SKM-1 treated with dmso at 0.1 percent for 144 hours (cell line): ENCODE measurements at regions not wholly inside any gene's neighbourhood (a gene's known extent, or its start where the extent isn't known, plus 50 kb on each side); places are given as distances from the start of the nearest gene placed in this dataset.
"Not testable (repeated sequence)": the region's sequence is repeated elsewhere in the genome, so short reads cannot be mapped to it uniquely, and the experiment has no call there.

Experiments
- DNase-seq: peaks from one replicate; lab custom pipeline; 2025; ENCODE audit not compliant: unreplicated experiment; lab: John Stamatoyannopoulos, UW

DNA sequence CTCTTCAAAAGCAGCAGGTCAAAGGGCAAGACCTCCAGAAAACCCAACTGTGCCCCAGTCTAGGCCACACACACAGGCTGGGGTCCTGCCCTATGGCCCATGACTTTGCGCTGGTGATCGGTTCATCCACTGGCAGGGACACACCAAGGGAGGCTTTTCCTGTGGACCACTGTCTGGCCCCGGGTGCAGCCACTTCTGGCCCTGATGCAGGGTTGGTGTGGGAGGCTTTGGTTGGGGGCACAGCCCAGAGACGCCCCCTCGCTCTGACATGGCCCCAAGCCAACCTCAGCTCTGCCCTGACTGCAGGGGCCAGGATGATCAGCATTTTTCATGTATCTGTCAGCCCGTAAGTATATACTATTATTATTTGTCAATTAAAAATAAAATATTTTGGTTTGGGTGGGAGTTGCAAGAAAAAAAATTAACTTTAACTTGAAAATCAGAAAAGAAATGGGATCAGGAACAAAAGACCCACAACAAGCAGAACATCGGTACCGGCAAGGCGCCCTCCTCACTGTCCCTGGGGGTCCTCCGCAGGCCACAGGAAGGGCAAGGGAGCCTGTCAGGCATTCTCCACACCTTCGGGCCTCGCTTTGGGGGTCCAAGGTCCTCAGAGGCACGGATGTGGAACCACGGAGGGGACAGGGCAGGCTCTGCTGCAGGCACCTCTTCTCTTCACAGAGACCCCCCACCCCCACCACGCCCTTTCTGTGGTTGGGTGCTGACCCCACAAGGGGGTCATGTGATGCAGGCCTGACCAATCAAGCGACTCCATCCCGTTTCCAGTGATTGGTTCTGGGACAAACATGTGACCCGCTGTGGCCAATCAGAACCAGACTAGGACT lies 181.5 kb upstream of the SFSWAP start:
- no peak for DNase-seq

- DNase-seq, result no peak
Measured at GRCh38 chr12:131530041-131530332, 180.9 kb upstream of the SFSWAP start.

DNA sequence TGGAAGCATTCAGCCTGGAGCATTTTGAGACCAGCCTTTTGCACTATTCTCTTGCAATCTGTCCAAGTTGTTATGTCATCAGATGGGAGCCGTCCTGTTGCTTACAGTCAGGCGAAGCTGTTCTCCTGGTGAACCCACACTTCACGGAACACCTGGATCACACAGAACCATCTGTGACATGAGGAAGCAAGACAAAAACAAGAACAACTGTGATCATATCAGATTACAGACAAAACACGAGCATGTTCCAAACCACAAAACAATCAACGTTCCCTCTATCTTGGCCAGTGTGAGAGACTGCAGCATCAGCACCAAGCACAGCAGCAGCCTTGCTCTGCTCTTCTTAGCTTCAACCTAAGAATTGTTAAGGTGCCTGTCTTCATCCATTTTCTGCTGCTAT lies 180.5 kb upstream of the SFSWAP start:
- DNase-seq, result no peak

GRCh38 chr12:131533139-131533538 lies 177.8 kb upstream of the SFSWAP start:
- no peak for DNase-seq

GRCh38 chr12:131535779-131536178 lies 175.1 kb upstream of the SFSWAP start:
- DNase-seq, result no peak

- DNase-seq, result no peak
Measured at GRCh38 chr12:131536337-131536736, 174.6 kb upstream of the SFSWAP start.

- no peak for DNase-seq
Measured at GRCh38 chr12:131536766-131537165, 174.1 kb upstream of the SFSWAP start.

- DNase-seq, result no peak
Measured at GRCh38 chr12:131537267-131537958, 173.5 kb upstream of the SFSWAP start.

- DNase-seq, result no peak
Measured at GRCh38 chr12:131539381-131539780, 171.5 kb upstream of the SFSWAP start.

GRCh38 chr12:131540138-131540623 lies 170.7 kb upstream of the SFSWAP start:
- DNase-seq, result no peak

DNA sequence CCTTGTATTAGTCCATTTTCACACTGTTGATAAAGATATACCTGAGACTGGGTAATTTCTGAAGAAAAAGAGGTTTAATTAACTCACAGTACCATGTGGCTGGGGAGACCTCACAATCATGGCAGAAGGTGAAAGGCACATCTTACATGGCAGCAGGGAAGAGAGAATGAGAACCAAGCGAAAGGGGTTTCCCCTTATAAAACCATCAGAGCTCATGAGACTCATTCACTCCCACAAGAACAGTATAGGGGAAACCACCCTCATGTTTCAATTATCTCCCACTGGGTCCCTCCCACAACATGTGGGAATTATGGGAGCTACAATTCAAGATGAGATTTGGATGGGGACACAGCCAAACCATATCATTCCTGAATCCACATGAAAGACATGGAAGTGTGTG lies 169.4 kb upstream of the SFSWAP start:
- DNase-seq, result not testable (repeated sequence)

GRCh38 chr12:131542351-131542750 lies 168.5 kb upstream of the SFSWAP start:
- no peak for DNase-seq

DNA sequence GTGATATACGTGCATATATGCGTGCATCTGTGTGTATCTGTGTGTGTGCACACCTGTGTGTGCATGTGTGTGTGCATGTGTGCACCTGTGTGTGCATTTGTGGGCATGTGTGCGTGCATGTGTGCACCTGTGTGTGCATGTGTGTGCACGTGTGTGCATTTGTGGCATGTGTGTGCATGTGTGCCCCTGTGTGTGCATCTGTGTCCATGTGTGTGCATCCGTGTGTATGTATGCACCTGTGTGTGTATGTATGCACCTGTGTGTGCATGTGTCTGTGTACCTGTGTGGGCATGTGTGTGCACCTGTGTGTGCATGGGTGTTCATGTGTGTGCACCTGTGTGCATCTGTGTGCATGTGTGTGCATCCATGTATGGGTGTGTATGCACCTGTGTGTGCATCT lies 167.8 kb upstream of the SFSWAP start:
- no peak for DNase-seq

DNA sequence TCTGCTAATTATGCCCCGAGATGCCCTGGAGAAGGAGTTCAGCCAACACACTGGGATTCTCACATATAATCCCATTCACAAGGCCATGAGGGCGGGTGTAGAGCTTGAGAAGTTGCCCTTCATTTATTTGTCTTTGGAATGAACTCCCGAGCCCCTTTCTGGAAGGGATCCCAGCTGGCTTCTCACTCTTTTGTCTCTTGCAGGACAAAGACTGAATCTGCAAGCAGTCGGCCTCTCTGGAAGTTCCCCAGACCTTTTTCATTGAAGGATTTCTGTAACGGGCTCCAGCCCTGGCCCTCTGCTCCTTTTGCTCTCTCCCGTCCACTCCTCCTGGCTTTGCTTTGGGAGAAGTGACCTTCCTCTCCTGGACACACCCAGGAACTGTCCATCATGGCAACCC lies 163.3 kb upstream of the SFSWAP start:
- DNase-seq, result no peak

- no peak for DNase-seq
Measured at GRCh38 chr12:131550121-131550520, 160.8 kb upstream of the SFSWAP start.

- DNase-seq, result no peak
Measured at GRCh38 chr12:131551675-131552491, 159.0 kb upstream of the SFSWAP start.

- no peak for DNase-seq
Measured at GRCh38 chr12:131552492-131552863, 158.4 kb upstream of the SFSWAP start.

DNA sequence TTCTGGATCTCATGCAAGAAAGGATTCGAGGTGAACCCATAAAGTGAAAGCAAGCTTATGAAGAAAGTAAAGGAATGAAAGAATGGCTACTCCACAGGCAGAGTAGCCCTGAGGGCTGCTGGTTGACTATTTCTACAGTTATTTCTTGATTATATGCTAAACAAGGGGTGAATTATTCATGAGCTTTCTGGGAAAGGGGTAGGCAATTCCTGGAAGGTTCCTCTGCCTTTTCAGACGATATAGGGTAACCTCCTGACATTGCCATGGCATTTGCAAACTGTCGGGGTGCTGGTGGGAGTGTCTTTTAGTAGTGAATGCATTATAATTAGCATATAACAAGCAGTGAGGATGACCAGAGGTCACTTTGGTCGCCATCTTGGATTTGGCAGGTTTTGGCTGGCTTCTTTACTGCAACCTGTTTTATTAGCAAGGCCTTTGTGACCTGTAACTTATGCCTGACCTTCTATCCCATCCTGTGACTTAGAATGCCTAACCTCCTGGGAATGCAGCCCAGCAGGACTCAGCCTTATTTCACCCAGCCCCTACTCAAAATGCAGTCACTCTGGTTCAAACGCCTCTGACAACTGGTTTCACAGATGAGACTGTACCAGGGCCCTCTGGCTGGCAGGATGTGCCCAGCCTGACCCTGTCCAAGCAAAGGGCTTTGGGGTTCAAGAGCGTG lies 157.7 kb upstream of the SFSWAP start:
- no peak for DNase-seq

DNA sequence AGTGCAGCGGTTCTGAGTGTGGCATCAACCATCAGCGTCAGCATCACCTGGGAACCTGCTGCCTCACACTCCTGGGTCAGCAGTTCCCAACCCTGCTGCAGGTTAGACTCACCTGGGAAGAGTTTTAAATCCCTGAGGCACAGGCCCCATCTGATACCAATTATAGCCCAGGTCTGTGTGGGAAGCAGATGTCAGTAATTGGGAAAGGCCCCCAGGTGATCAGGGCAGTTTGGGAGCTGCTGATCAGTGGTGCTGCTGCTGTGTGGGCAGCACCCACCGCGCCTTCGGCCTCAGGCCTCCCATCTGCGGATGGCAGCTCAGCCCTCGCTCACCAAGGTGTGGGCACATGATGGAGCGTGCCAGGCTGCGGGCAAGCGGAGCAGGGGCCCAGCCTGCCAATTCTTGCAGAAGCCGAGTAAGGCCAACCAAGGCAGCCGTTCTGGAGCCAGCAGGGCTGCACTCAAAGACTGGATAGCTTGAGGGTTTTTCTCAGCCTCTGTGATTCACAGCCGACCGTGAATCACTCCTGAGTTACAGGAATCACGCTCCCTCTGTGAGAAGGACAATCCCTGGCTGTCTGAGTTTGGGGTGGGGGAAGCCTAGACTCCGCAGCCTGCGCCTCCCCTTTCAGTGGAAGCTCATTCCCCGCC lies 155.6 kb upstream of the SFSWAP start:
- no peak for DNase-seq

DNA sequence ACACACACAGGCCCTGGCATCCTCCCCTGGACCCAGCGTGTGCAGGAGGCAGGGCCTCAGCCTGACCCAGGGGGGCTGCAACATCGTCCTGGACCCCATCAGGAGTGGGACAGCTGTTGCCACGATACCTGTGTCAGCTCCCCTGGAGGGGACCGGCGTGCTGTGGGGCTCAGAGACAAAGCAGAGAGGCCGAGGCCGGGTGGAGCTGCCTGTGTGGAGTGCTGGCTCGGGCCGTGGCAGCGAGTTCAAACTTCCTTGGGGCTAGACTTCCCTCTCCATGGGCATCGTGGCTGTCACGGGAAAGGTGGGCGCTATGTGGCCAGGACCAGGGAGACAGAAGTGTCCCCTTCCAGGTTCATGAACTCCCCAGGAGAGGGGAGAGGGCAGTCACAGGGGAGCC lies 155.0 kb upstream of the SFSWAP start:
- DNase-seq, result no peak
